A673 (cell line): ENCODE measurements at regions not wholly inside any gene's neighbourhood (a gene's known extent, or its start where the extent isn't known, plus 50 kb on each side); places are given as distances from the start of the nearest gene placed in this dataset.

Source experiments
- CTCF ChIP-seq: fragments of 300-800, 200-600 bp; sonication (generic); conservative IDR thresholded peaks from 2 replicates; pipeline ENCODE4 v1.5.1; 2017; ENCODE audit warnings: low read depth, mild to moderate bottlenecking, antibody characterized with exemption, low read length, moderate library complexity, mixed read lengths
- EZH2 ChIP-seq: fragments of 200-600 bp; sonication (generic); IDR thresholded peaks from 2 replicates; pipeline ENCODE4 v1.6.1; 2017; ENCODE audit warnings: borderline replicate concordance, low read depth, mild to moderate bottlenecking, mixed read lengths, antibody characterized with exemption, low read length; ENCODE audit not compliant: poor library complexity, severe bottlenecking

- TF ChIP-seq CTCF (no peak), EZH2 (no peak)
These were observed 228.2 kb upstream of the LRFN5 start for GRCh38 chr14:41378526-41378925.
